ENCODE measurements at regions not wholly inside any gene's neighbourhood (a gene's known extent, or its start where the extent isn't known, plus 50 kb on each side); places are given as distances from the start of the nearest gene placed in this dataset.

GRCh38 chr6:167462514-167463312, 137.8 kb downstream of the TTLL2 start:
- TF ChIP-seq CTCF (IDR thresholded peaks at IDR 0.05; ENCODE audit: borderline replicate concordance), result no peak
- H3K9me3 ChIP-seq (replicated peaks), result no peaks in the 10 kb centered on the region
- peaks cover 26% of the 10 kb centered on the region for H3K27me3 ChIP-seq (ENCODE audit: low read depth)
- no peak overlapping the region for H3K4me3 ChIP-seq
- no peaks in the 10 kb centered on the region for H3K36me3 ChIP-seq
- no peaks in the 10 kb centered on the region for H3K4me1 ChIP-seq
- no peak for DNase-seq
- H3K27ac ChIP-seq (replicated peaks), result no peak overlapping the region
- intact Hi-C loops (cut with micrococcal nuclease), result no loop called here

- no peak for TF ChIP-seq CTCF (IDR thresholded peaks at IDR 0.05; ENCODE audit: borderline replicate concordance)
- no peak for DNase-seq
- intact Hi-C loops (cut with micrococcal nuclease), result no loop called here
- Histone ChIP-seq H3K9me3 (replicated peaks) (no peaks in the 10 kb centered on the region), H3K27me3 (ENCODE audit: low read depth) (peaks cover 17% of the 10 kb centered on the region), H3K27ac (replicated peaks) (no peak overlapping the region), H3K4me3 (no peak overlapping the region), H3K4me1 (peaks cover 2% of the 10 kb centered on the region), H3K36me3 (no peaks in the 10 kb centered on the region)
Measured at GRCh38 chr6:167464177-167464576, 139.3 kb downstream of the TTLL2 start.

GRCh38 chr6:167465482-167465881, 140.6 kb downstream of the TTLL2 start:
- Histone ChIP-seq H3K36me3 (no peaks in the 10 kb centered on the region), H3K4me1 (peaks cover 11% of the 10 kb centered on the region), H3K27me3 (ENCODE audit: low read depth) (peaks cover 7% of the 10 kb centered on the region), H3K9me3 (replicated peaks) (no peaks in the 10 kb centered on the region), H3K27ac (replicated peaks) (no peak overlapping the region), H3K4me3 (no peak overlapping the region)
- DNase-seq, result no peak
- intact Hi-C loops (cut with micrococcal nuclease), result no loop called here
- no peak for TF ChIP-seq CTCF (IDR thresholded peaks at IDR 0.05; ENCODE audit: borderline replicate concordance)

GRCh38 chr6:167467282-167467681, 142.4 kb downstream of the TTLL2 start:
- Histone ChIP-seq H3K27ac (replicated peaks) (no peak overlapping the region), H3K27me3 (ENCODE audit: low read depth) (no peaks in the 10 kb centered on the region), H3K4me1 (peaks cover 11% of the 10 kb centered on the region), H3K36me3 (no peaks in the 10 kb centered on the region), H3K9me3 (replicated peaks) (no peaks in the 10 kb centered on the region), H3K4me3 (no peak overlapping the region)
- intact Hi-C loops (cut with micrococcal nuclease), result no loop called here
- no peak for DNase-seq
- TF ChIP-seq CTCF (IDR thresholded peaks at IDR 0.05; ENCODE audit: borderline replicate concordance), result no peak

GRCh38 chr6:167467793-167468431, 143.0 kb downstream of the TTLL2 start:
- no peak for TF ChIP-seq CTCF (IDR thresholded peaks at IDR 0.05; ENCODE audit: borderline replicate concordance)

More at GRCh38 chr6:167467793-167468431, 143.0 kb downstream of the TTLL2 start:
- intact Hi-C loops (cut with micrococcal nuclease), result no loop called here
- H3K9me3 ChIP-seq (replicated peaks), result no peaks in the 10 kb centered on the region
- H3K27ac ChIP-seq (replicated peaks), result no peak overlapping the region
- H3K4me3 ChIP-seq, result no peak overlapping the region
- no peaks in the 10 kb centered on the region for H3K36me3 ChIP-seq
- DNase-seq, result no peak
- no peaks in the 10 kb centered on the region for H3K27me3 ChIP-seq (ENCODE audit: low read depth)
- peaks cover 11% of the 10 kb centered on the region for H3K4me1 ChIP-seq

Data from left ventricle myocardium inferior (tissue), 1 donor.